NCI-H82 (cell line): ENCODE measurements at regions not wholly inside any gene's neighbourhood (a gene's known extent, or its start where the extent isn't known, plus 50 kb on each side); places are given as distances from the start of the nearest gene placed in this dataset.
"Not testable (repeated sequence)": the region's sequence is repeated elsewhere in the genome, so short reads cannot be mapped to it uniquely, and the experiment has no call there.

Experiments used
- DNase-seq: peaks from one replicate; lab custom pipeline; 2025; lab: John Stamatoyannopoulos, UW

- no peak for DNase-seq
Measured at GRCh38 chr13:28607187-28607955, 51.6 kb upstream of the POMP start.

- no peak for DNase-seq
Measured at GRCh38 chr13:28606466-28606865, 52.5 kb upstream of the POMP start.

- DNase-seq, result not testable (repeated sequence)
Measured at GRCh38 chr13:28605147-28605546, 53.8 kb upstream of the POMP start.

GRCh38 chr13:28603043-28603664 lies 55.8 kb upstream of the POMP start:
- DNase-seq, result no peak

GRCh38 chr13:28602580-28602979 lies 56.4 kb upstream of the POMP start:
- no peak for DNase-seq

- no peak for DNase-seq
Measured at GRCh38 chr13:28601581-28601980, 57.3 kb upstream of the POMP start.

- DNase-seq, result no peak
Measured at GRCh38 chr13:28597641-28598040, 61.3 kb upstream of the POMP start.

- DNase-seq, result no peak
Measured at GRCh38 chr13:28590461-28590860, 68.5 kb upstream of the POMP start.

- no peak for DNase-seq
Measured at GRCh38 chr13:28588296-28588695, 70.6 kb upstream of the POMP start.

- DNase-seq, result no peak
Measured at GRCh38 chr13:28587174-28587540, 71.8 kb upstream of the POMP start.

- DNase-seq, result no peak
Measured at GRCh38 chr13:28586439-28587173, 72.3 kb upstream of the POMP start.

- DNase-seq, result no peak
Measured at GRCh38 chr13:28585561-28585960, 73.4 kb upstream of the POMP start.

GRCh38 chr13:28584873-28585381 lies 74.0 kb upstream of the POMP start:
- DNase-seq, result no peak

GRCh38 chr13:28583651-28584091 lies 75.3 kb upstream of the POMP start:
- no peak for DNase-seq

GRCh38 chr13:28582892-28583240 lies 76.1 kb upstream of the POMP start:
- DNase-seq, result no peak

- DNase-seq, result no peak
Measured at GRCh38 chr13:28582225-28582891, 76.6 kb upstream of the POMP start.

GRCh38 chr13:28581451-28581850 lies 77.5 kb upstream of the POMP start:
- no peak for DNase-seq

- no peak for DNase-seq
Measured at GRCh38 chr13:28579736-28580135, 79.2 kb upstream of the POMP start.

GRCh38 chr13:28579322-28579721 lies 79.6 kb upstream of the POMP start:
- DNase-seq, result no peak

- DNase-seq, result no peak
Measured at GRCh38 chr13:28576067-28576466, 81.1 kb upstream of the FLT1 start.

GRCh38 chr13:28575200-28575599 lies 80.3 kb upstream of the FLT1 start:
- DNase-seq, result no peak

GRCh38 chr13:28574617-28575142 lies 79.8 kb upstream of the FLT1 start:
- DNase-seq, result no peak
